ENCODE measurements at regions not wholly inside any gene's neighbourhood (a gene's known extent, or its start where the extent isn't known, plus 50 kb on each side); places are given as distances from the start of the nearest gene placed in this dataset.

- Histone ChIP-seq H3K27ac (no peak overlapping the region), H3K4me1 (no peaks in the 10 kb centered on the region), H3K27me3 (no peaks in the 10 kb centered on the region), H3K36me3 (no peaks in the 10 kb centered on the region), H3K4me3 (no peak overlapping the region), H3K9me3 (no peaks in the 10 kb centered on the region)
- TF ChIP-seq CTCF (IDR thresholded peaks at IDR 0.05), result no peak
- DNase-seq (ENCODE audit: low spot score), result no peak
These were observed 100.5 kb upstream of the SNX2 start for GRCh38 chr5:122674385-122674784.

- Histone ChIP-seq H3K4me1 (no peaks in the 10 kb centered on the region), H3K9me3 (no peaks in the 10 kb centered on the region), H3K4me3 (no peak overlapping the region), H3K36me3 (no peaks in the 10 kb centered on the region), H3K27me3 (no peaks in the 10 kb centered on the region), H3K27ac (no peak overlapping the region)
- no peak for TF ChIP-seq CTCF (IDR thresholded peaks at IDR 0.05)
- no peak for DNase-seq (ENCODE audit: low spot score)
These were observed 94.1 kb upstream of the SNX2 start for GRCh38 chr5:122680623-122681350.

- no peaks in the 10 kb centered on the region for H3K36me3 ChIP-seq
- no peak for TF ChIP-seq CTCF (IDR thresholded peaks at IDR 0.05)
- H3K27me3 ChIP-seq, result no peaks in the 10 kb centered on the region
- H3K4me1 ChIP-seq, result no peaks in the 10 kb centered on the region
- H3K27ac ChIP-seq, result no peak overlapping the region
- H3K9me3 ChIP-seq, result no peaks in the 10 kb centered on the region
- DNase-seq (ENCODE audit: low spot score), result no peak
- H3K4me3 ChIP-seq, result no peak overlapping the region
These were observed 91.2 kb upstream of the SNX2 start for GRCh38 chr5:122683631-122684030.

GRCh38 chr5:122690266-122690665, 84.6 kb upstream of the SNX2 start:
- Histone ChIP-seq H3K27me3 (no peaks in the 10 kb centered on the region), H3K4me3 (no peak overlapping the region), H3K27ac (no peak overlapping the region), H3K4me1 (no peaks in the 10 kb centered on the region), H3K36me3 (no peaks in the 10 kb centered on the region), H3K9me3 (no peaks in the 10 kb centered on the region)
- no peak for DNase-seq (ENCODE audit: low spot score)
- TF ChIP-seq CTCF (IDR thresholded peaks at IDR 0.05), result no peak

- DNase-seq (ENCODE audit: low spot score), result no peak
- no peaks in the 10 kb centered on the region for H3K27me3 ChIP-seq
- no peaks in the 10 kb centered on the region for H3K9me3 ChIP-seq
- H3K4me1 ChIP-seq, result no peaks in the 10 kb centered on the region
- H3K4me3 ChIP-seq, result no peak overlapping the region
- H3K27ac ChIP-seq, result no peak overlapping the region
- TF ChIP-seq CTCF (IDR thresholded peaks at IDR 0.05), result no peak
- H3K36me3 ChIP-seq, result no peaks in the 10 kb centered on the region
These were observed 82.9 kb upstream of the SNX2 start for GRCh38 chr5:122691931-122692330.

- Histone ChIP-seq H3K4me3 (no peak overlapping the region), H3K27ac (no peak overlapping the region), H3K36me3 (no peaks in the 10 kb centered on the region), H3K9me3 (no peaks in the 10 kb centered on the region), H3K27me3 (no peaks in the 10 kb centered on the region), H3K4me1 (no peaks in the 10 kb centered on the region)
- no peak for DNase-seq (ENCODE audit: low spot score)
- no peak for TF ChIP-seq CTCF (IDR thresholded peaks at IDR 0.05)
These were observed 80.9 kb upstream of the SNX2 start for GRCh38 chr5:122693963-122694362.

All from right atrium auricular region (tissue), 2 donors.